Tibial nerve (tissue), 4 donors: ENCODE measurements at regions not wholly inside any gene's neighbourhood (a gene's known extent, or its start where the extent isn't known, plus 50 kb on each side); places are given as distances from the start of the nearest gene placed in this dataset.

Experiments used
- EP300 ChIP-seq, 2 donors: sonication (generic); formaldehyde crosslinking; IDR thresholded peaks; one replicate each; pipeline ENCODE4 v1.6.1; 2017; ENCODE audit warnings: antibody characterized with exemption in 2 of 2, mild to moderate bottlenecking in 1 of 2
- POLR2A ChIP-seq, 2 donors: fragments of 450-650 bp; IDR thresholded peaks; one replicate each; pipeline ENCODE4 v1.6.1; 2017; ENCODE audit warnings: antibody characterized with exemption in 2 of 2, mild to moderate bottlenecking in 2 of 2, moderate library complexity in 2 of 2
- TF ChIP-seq, protein P1 (sequence below), 5 experiments: fragments of 200-600 bp in 3 of 5; fragments of 450-650 bp in 2 of 5; sonication (generic) in 3 of 5; IDR thresholded peaks; one replicate each; pipeline ENCODE4 v1.5.1; 2016 to 2019; ENCODE audit warnings: antibody characterized with exemption in 5 of 5, mild to moderate bottlenecking in 3 of 5, moderate library complexity in 2 of 5

DNA sequence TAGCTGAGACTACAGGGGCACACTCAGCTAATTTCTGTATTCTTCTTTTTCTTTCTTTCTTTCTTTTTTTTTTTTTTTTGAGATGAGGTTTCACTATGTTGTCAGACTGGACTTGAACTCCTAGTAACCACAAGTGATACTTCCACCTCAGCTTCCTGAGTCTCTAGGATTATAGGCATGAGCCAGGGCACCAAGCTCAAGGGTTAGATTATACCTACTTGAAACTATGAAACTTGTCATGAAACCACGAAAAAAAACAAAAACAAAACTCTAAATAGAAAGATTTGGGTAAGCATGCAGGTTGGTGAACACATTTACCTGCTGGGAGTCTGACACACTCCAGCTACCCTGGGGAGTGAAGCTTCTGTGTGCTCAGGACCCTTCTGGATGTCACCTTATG is 2250.4 kb downstream of the MRPL39 start:
- TF ChIP-seq, protein P1, sequence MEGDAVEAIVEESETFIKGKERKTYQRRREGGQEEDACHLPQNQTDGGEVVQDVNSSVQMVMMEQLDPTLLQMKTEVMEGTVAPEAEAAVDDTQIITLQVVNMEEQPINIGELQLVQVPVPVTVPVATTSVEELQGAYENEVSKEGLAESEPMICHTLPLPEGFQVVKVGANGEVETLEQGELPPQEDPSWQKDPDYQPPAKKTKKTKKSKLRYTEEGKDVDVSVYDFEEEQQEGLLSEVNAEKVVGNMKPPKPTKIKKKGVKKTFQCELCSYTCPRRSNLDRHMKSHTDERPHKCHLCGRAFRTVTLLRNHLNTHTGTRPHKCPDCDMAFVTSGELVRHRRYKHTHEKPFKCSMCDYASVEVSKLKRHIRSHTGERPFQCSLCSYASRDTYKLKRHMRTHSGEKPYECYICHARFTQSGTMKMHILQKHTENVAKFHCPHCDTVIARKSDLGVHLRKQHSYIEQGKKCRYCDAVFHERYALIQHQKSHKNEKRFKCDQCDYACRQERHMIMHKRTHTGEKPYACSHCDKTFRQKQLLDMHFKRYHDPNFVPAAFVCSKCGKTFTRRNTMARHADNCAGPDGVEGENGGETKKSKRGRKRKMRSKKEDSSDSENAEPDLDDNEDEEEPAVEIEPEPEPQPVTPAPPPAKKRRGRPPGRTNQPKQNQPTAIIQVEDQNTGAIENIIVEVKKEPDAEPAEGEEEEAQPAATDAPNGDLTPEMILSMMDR (IDR thresholded peaks at IDR 0.05) = no peak
- TF ChIP-seq EP300 (IDR thresholded peaks at IDR 0.05) (no peak), POLR2A (IDR thresholded peaks at IDR 0.05) (no peak)
